DND-41 (cell line): ENCODE measurements at regions not wholly inside any gene's neighbourhood (a gene's known extent, or its start where the extent isn't known, plus 50 kb on each side); places are given as distances from the start of the nearest gene placed in this dataset.

Experiments used
- ATAC-seq: fragments of 200-7000 bp; cut with Tn5 transposase; 3 replicates; pipeline ENCODE4 v1.9.1; 2021; ENCODE audit warnings: low read depth; ENCODE audit not compliant: insufficient read depth
- DNase-seq: peaks from one replicate; pipeline ENCODE4 v3.0.0-alpha.2; 2020
- H2AFZ ChIP-seq: 2 replicates; pipeline ENCODE4 v1.6.0; 2012; ENCODE audit warnings: low read depth, low read length
- H3K27ac ChIP-seq: 2 replicates; pipeline ENCODE4 v1.5.1; 2012; ENCODE audit warnings: low read length, inconsistent platforms
- H3K27me3 ChIP-seq: fragments of 200-600 bp; sonication (generic); 2 replicates; pipeline ENCODE4 v1.6.0; 2012; ENCODE audit warnings: low read length, mild to moderate bottlenecking, inconsistent platforms; ENCODE audit not compliant: insufficient read depth, poor library complexity
- H3K36me3 ChIP-seq: 2 replicates; pipeline ENCODE4 v1.5.1; 2012; ENCODE audit warnings: low read length, inconsistent platforms; ENCODE audit not compliant: insufficient read depth
- H3K4me1 ChIP-seq: 2 replicates; pipeline ENCODE4 v1.5.1; 2012; ENCODE audit warnings: mild to moderate bottlenecking, low read length; ENCODE audit not compliant: insufficient read depth
- H3K4me2 ChIP-seq: 2 replicates; pipeline ENCODE4 v1.6.0; 2012; ENCODE audit warnings: mild to moderate bottlenecking, moderate library complexity, low read length, inconsistent platforms; ENCODE audit not compliant: insufficient read depth
- H3K4me3 ChIP-seq, 2 experiments: fragments of 200-600 bp in 1 of 2; shearing (Covaris generic) in 1 of 2; 2 replicates each; pipeline ENCODE4 v1.5.1; 2012 to 2016; ENCODE audit warnings: inconsistent platforms in 2 of 2, low read length in 2 of 2, mild to moderate bottlenecking in 2 of 2, low read depth in 1 of 2, moderate library complexity in 1 of 2
- H3K79me2 ChIP-seq: 2 replicates; pipeline ENCODE4 v1.6.0; 2012; ENCODE audit warnings: low read length, inconsistent platforms; ENCODE audit not compliant: insufficient read depth
- H3K9ac ChIP-seq: 2 replicates; pipeline ENCODE4 v1.6.0; 2012; ENCODE audit warnings: low read depth, mild to moderate bottlenecking, inconsistent platforms, low read length, moderate library complexity
- H3K9me3 ChIP-seq: 2 replicates; pipeline ENCODE4 v1.5.1; 2012; ENCODE audit warnings: low read length, moderate library complexity, mild to moderate bottlenecking, inconsistent platforms; ENCODE audit not compliant: insufficient read depth, severe bottlenecking
- H4K20me1 ChIP-seq: 2 replicates; pipeline ENCODE4 v1.6.0; 2012; ENCODE audit warnings: low read length; ENCODE audit not compliant: insufficient read depth
- CTCF ChIP-seq: IDR thresholded peaks from 2 replicates; pipeline ENCODE4 v1.5.1; 2012; ENCODE audit warnings: borderline replicate concordance, low read length, moderate library complexity, mild to moderate bottlenecking; ENCODE audit not compliant: poor library complexity, severe bottlenecking; ENCODE audit errors: extremely low read depth
- EZH2 ChIP-seq: IDR thresholded peaks from 3 replicates; pipeline ENCODE4 v1.6.1; 2012; ENCODE audit warnings: borderline replicate concordance, low read depth, mild to moderate bottlenecking, moderate library complexity, low read length, inconsistent platforms; ENCODE audit not compliant: severe bottlenecking

- Histone ChIP-seq H3K27ac (no peak overlapping the region), H3K79me2 (no peaks in the 10 kb centered on the region), H3K4me1 (no peaks in the 10 kb centered on the region), H3K36me3 (no peaks in the 10 kb centered on the region), H3K9ac (no peak overlapping the region), H4K20me1 (no peaks in the 10 kb centered on the region), H3K9me3 (no peaks in the 10 kb centered on the region), H3K4me2 (no peak overlapping the region), H2AFZ (no peak overlapping the region), H3K27me3 (no peaks in the 10 kb centered on the region), H3K4me3 (no peak overlapping the region)
- TF ChIP-seq CTCF (no peak), EZH2 (no peak)
- no peak for ATAC-seq
- no peak for DNase-seq
These were observed 117.0 kb upstream of the EPHA4 start for GRCh38 chr2:221689140-221689539.

GRCh38 chr2:221680548-221680947 is 108.4 kb upstream of the EPHA4 start:
- H3K4me3 ChIP-seq = no peak overlapping the region
- no peaks in the 10 kb centered on the region for H3K27me3 ChIP-seq
- DNase-seq = no peak
- no peak overlapping the region for H2AFZ ChIP-seq
- H3K36me3 ChIP-seq = no peaks in the 10 kb centered on the region
- no peak overlapping the region for H3K9ac ChIP-seq
- TF ChIP-seq EZH2 = no peak
- no peak for TF ChIP-seq CTCF
- no peak for ATAC-seq
- H3K27ac ChIP-seq = no peak overlapping the region
- no peak overlapping the region for H3K4me2 ChIP-seq
- H3K9me3 ChIP-seq = no peaks in the 10 kb centered on the region
- H3K4me1 ChIP-seq = no peaks in the 10 kb centered on the region
- no peaks in the 10 kb centered on the region for H3K79me2 ChIP-seq
- no peaks in the 10 kb centered on the region for H4K20me1 ChIP-seq

DNA sequence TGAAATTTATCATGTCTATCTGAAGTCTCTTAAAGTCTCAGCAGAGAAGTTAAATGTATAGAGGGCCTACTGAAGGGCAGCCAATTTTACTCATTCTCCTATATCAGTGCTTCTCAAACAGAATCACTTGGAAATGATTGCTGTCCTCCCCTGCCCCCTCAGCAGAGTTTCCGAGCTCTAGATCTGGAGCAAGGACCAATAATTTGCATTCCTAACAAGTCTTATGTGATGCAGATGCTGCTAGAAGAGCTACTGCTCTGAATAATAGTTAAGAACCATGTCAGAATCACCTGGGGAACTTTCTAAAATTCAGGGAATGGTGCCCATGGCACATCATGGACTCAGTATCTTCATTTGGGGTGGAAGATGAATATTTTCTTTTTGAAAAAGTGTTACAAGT is 105.6 kb upstream of the EPHA4 start:
- no peaks in the 10 kb centered on the region for H3K4me1 ChIP-seq
- no peaks in the 10 kb centered on the region for H3K27me3 ChIP-seq
- no peak overlapping the region for H3K4me3 ChIP-seq
- no peaks in the 10 kb centered on the region for H3K9me3 ChIP-seq
- ATAC-seq = no peak
- H4K20me1 ChIP-seq = no peaks in the 10 kb centered on the region
- TF ChIP-seq CTCF (no peak), EZH2 (no peak)
- H3K36me3 ChIP-seq = no peaks in the 10 kb centered on the region
- no peaks in the 10 kb centered on the region for H3K79me2 ChIP-seq
- H3K9ac ChIP-seq = no peak overlapping the region
- H2AFZ ChIP-seq = no peak overlapping the region
- no peak for DNase-seq
- no peak overlapping the region for H3K27ac ChIP-seq
- H3K4me2 ChIP-seq = no peak overlapping the region
